ENCODE measurements at regions not wholly inside any gene's neighbourhood (a gene's known extent, or its start where the extent isn't known, plus 50 kb on each side); places are given as distances from the start of the nearest gene placed in this dataset.

DNA sequence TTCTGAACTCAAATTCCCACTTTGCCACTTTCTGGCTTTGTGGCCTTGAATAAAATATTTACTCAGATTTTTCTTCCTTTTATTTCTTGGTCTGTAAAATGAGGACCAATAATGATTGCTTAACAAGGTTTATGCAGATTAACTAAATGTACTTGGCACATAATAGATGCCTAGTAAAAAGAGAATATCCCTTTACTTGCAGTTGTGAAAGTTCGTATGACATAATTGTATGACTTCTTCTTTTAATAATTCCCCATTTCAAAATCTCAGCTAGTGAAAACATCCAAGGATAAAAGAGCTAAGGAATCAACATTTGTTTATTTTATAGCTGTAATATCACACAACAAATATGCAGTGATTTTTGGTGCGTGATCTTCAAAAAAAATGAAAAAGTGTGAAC lies 215.6 kb upstream of the ATP2B1 start:
- Histone ChIP-seq H4K20me1 (ENCODE audit: control insufficient read depth, extremely low read depth, insufficient read depth, low read length) (no peaks in the 10 kb centered on the region), H3K36me3 (ENCODE audit: control insufficient read depth, insufficient read depth, low read length) (no peaks in the 10 kb centered on the region), H2AFZ (ENCODE audit: low read length) (no peak overlapping the region), H3K9ac (ENCODE audit: insufficient read depth, low read length) (no peak overlapping the region), H3K79me2 (ENCODE audit: control insufficient read depth, insufficient read depth, low read length) (no peaks in the 10 kb centered on the region), H3K4me2 (ENCODE audit: extremely low read depth, insufficient read depth, low read length) (no peak overlapping the region), H3K27me3 (ENCODE audit: control insufficient read depth, insufficient read depth, low read length) (no peaks in the 10 kb centered on the region), H3K9me3 (ENCODE audit: control insufficient read depth, insufficient read depth, low read depth, low read length) (no peaks in the 10 kb centered on the region), H3K4me3 (replicated peaks in 1 of 4; ENCODE audit: control extremely low read depth in 1 of 4, insufficient read depth in 1 of 4, low read depth in 3 of 4, low read length in 4 of 4) (no peak overlapping the region), H3K27ac (ENCODE audit: insufficient read depth, low read length) (no peak overlapping the region), H3K4me1 (ENCODE audit: control insufficient read depth, extremely low read depth, insufficient read depth, low read length) (no peaks in the 10 kb centered on the region)
- TF ChIP-seq CTCF (conservative IDR thresholded peaks at IDR 0.05 in 1 of 2, IDR thresholded peaks at IDR 0.05 in 1 of 2; ENCODE audit: low read depth in 1 of 2, low read length in 2 of 2) (no peak), EZH2 (IDR thresholded peaks at IDR 0.05; ENCODE audit: low read length, missing control alignments) (no peak)
- DNase-seq (ENCODE audit: low read depth in 2 of 2), result no peak

GRCh38 chr12:89923091-89923490 lies 214.5 kb upstream of the ATP2B1 start:
- DNase-seq (ENCODE audit: low read depth in 2 of 2), result no peak
- H3K4me1 ChIP-seq (ENCODE audit: control insufficient read depth, extremely low read depth, insufficient read depth, low read length), result no peaks in the 10 kb centered on the region

DNA sequence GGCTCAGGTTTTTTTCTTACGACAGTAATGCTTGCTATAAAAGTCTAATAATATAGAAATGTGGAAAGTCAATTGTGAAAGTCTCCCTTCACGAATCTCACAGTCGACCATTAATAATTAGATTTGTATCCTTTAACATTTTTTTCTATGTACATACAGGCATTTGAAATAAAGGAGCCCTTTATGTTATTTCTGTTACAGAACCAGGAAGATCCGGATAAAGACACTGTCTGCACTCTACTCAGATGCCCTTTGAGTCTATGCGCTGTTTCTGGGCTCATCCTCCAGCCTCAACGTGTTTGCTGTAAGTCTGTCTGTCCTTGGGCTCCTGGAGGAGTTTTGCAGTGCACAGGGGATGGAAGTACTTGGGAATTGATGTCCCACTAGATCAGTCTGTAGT lies 212.2 kb upstream of the ATP2B1 start:
- H3K9me3 ChIP-seq (ENCODE audit: control insufficient read depth, insufficient read depth, low read depth, low read length), result no peaks in the 10 kb centered on the region
- no peak overlapping the region for H2AFZ ChIP-seq (ENCODE audit: low read length)

More at GRCh38 chr12:89923091-89923490, 214.5 kb upstream of the ATP2B1 start:
- Histone ChIP-seq H3K9me3 (ENCODE audit: control insufficient read depth, insufficient read depth, low read depth, low read length) (no peaks in the 10 kb centered on the region), H3K36me3 (ENCODE audit: control insufficient read depth, insufficient read depth, low read length) (no peaks in the 10 kb centered on the region), H4K20me1 (ENCODE audit: control insufficient read depth, extremely low read depth, insufficient read depth, low read length) (no peaks in the 10 kb centered on the region), H3K4me2 (ENCODE audit: extremely low read depth, insufficient read depth, low read length) (no peak overlapping the region), H3K4me3 (replicated peaks in 1 of 4; ENCODE audit: control extremely low read depth in 1 of 4, insufficient read depth in 1 of 4, low read depth in 3 of 4, low read length in 4 of 4) (no peak overlapping the region), H3K9ac (ENCODE audit: insufficient read depth, low read length) (no peak overlapping the region), H3K27me3 (ENCODE audit: control insufficient read depth, insufficient read depth, low read length) (no peaks in the 10 kb centered on the region), H3K79me2 (ENCODE audit: control insufficient read depth, insufficient read depth, low read length) (no peaks in the 10 kb centered on the region), H2AFZ (ENCODE audit: low read length) (no peak overlapping the region), H3K27ac (ENCODE audit: insufficient read depth, low read length) (no peak overlapping the region)
- TF ChIP-seq CTCF (conservative IDR thresholded peaks at IDR 0.05 in 1 of 2, IDR thresholded peaks at IDR 0.05 in 1 of 2; ENCODE audit: low read depth in 1 of 2, low read length in 2 of 2) (no peak), EZH2 (IDR thresholded peaks at IDR 0.05; ENCODE audit: low read length, missing control alignments) (no peak)

More for the DNA sequence above, 212.2 kb upstream of the ATP2B1 start:
- H3K4me2 ChIP-seq (ENCODE audit: extremely low read depth, insufficient read depth, low read length), result no peak overlapping the region
- no peaks in the 10 kb centered on the region for H3K4me1 ChIP-seq (ENCODE audit: control insufficient read depth, extremely low read depth, insufficient read depth, low read length)
- TF ChIP-seq EZH2 (IDR thresholded peaks at IDR 0.05; ENCODE audit: low read length, missing control alignments), result no peak
- no peak for TF ChIP-seq CTCF (conservative IDR thresholded peaks at IDR 0.05 in 1 of 2, IDR thresholded peaks at IDR 0.05 in 1 of 2; ENCODE audit: low read depth in 1 of 2, low read length in 2 of 2)
- no peak overlapping the region for H3K27ac ChIP-seq (ENCODE audit: insufficient read depth, low read length)
- H3K9ac ChIP-seq (ENCODE audit: insufficient read depth, low read length), result no peak overlapping the region
- no peaks in the 10 kb centered on the region for H3K27me3 ChIP-seq (ENCODE audit: control insufficient read depth, insufficient read depth, low read length)
- no peak for DNase-seq (ENCODE audit: low read depth in 2 of 2)
- H3K79me2 ChIP-seq (ENCODE audit: control insufficient read depth, insufficient read depth, low read length), result no peaks in the 10 kb centered on the region
- no peaks in the 10 kb centered on the region for H4K20me1 ChIP-seq (ENCODE audit: control insufficient read depth, extremely low read depth, insufficient read depth, low read length)
- H3K4me3 ChIP-seq (replicated peaks in 1 of 4; ENCODE audit: control extremely low read depth in 1 of 4, insufficient read depth in 1 of 4, low read depth in 3 of 4, low read length in 4 of 4), result no peak overlapping the region
- no peaks in the 10 kb centered on the region for H3K36me3 ChIP-seq (ENCODE audit: control insufficient read depth, insufficient read depth, low read length)
